Sigmoid colon (tissue), 4 donors: ENCODE measurements at regions not wholly inside any gene's neighbourhood (a gene's known extent, or its start where the extent isn't known, plus 50 kb on each side); places are given as distances from the start of the nearest gene placed in this dataset.

Experiments
- CTCF ChIP-seq, 4 experiments: fragments of 450-650 bp in 3 of 4; fragments of 200-600 bp in 1 of 4; IDR thresholded peaks; one replicate each; pipeline ENCODE4 v1.5.1; 2016 to 2019; ENCODE audit warnings: antibody characterized with exemption in 4 of 4, mild to moderate bottlenecking in 3 of 4, moderate library complexity in 2 of 4
- POLR2AphosphoS5 ChIP-seq, 4 donors: sonication (generic); formaldehyde crosslinking; IDR thresholded peaks; one replicate each; pipeline ENCODE4 v1.6.1; 2017; ENCODE audit warnings: antibody characterized with exemption in 4 of 4

- no peak for TF ChIP-seq POLR2AphosphoS5 (IDR thresholded peaks at IDR 0.05)
- TF ChIP-seq CTCF (IDR thresholded peaks at IDR 0.05), result no peak
Measured at GRCh38 chr14:99117671-99118045, 154.3 kb downstream of the BCL11B start.
